H1 (cell line): ENCODE measurements at regions not wholly inside any gene's neighbourhood (a gene's known extent, or its start where the extent isn't known, plus 50 kb on each side); places are given as distances from the start of the nearest gene placed in this dataset.

ENCODE experiments used
- CTCF ChIA-PET: fragments of 300-600 bp; sonication (Branson Sonifier 250); formaldehyde crosslinking; loops from one replicate; lab custom pipeline; 2021; ENCODE audit not compliant: partially characterized antibody; lab: Charles Lee
- POLR2A ChIA-PET: fragments of 300-600 bp; sonication (Branson Sonifier 250); formaldehyde crosslinking; loops from one replicate; lab custom pipeline; 2021; ENCODE audit warnings: inconsistent platforms; ENCODE audit not compliant: partially characterized antibody; lab: Charles Lee
- DNase-seq, 2 experiments: peaks; one replicate each; pipeline versions ENCODE4 v3.0.0 to v3.0.0-alpha.2; 2010 to 2022; ENCODE audit warnings: low spot score in 2 of 2, low read depth in 1 of 2, mixed read lengths in 1 of 2
- FAIRE-seq: peaks from 2 replicates; lab custom pipeline; 2011; peaks lifted over from hg19 to GRCh38; lab: Jason Lieb, UNC
- H2AFZ ChIP-seq: 2 replicates; pipeline ENCODE4 v1.8.1; 2012; ENCODE audit warnings: low read length, inconsistent platforms
- H2AK5ac ChIP-seq: 2 replicates; pipeline ENCODE4 v1.6.1; 2013; ENCODE audit warnings: low read depth, low read length
- H2BK120ac ChIP-seq: replicated peaks from 2 replicates; pipeline ENCODE3; 2013; ENCODE audit warnings: low read depth, low read length, inconsistent platforms
- H2BK12ac ChIP-seq: 2 replicates; pipeline ENCODE4 v1.6.1; 2013; ENCODE audit warnings: low read depth, low read length
- H2BK15ac ChIP-seq: 2 replicates; pipeline ENCODE4 v1.6.1; 2013; ENCODE audit warnings: low read length
- H2BK20ac ChIP-seq: 2 replicates; pipeline ENCODE4 v1.6.1; 2013; ENCODE audit warnings: low read length
- H2BK5ac ChIP-seq: 2 replicates; pipeline ENCODE4 v1.6.1; 2013; ENCODE audit warnings: low read depth, low read length
- H3K14ac ChIP-seq: 2 replicates; pipeline ENCODE4 v1.6.1; 2013; ENCODE audit warnings: inconsistent platforms; ENCODE audit not compliant: insufficient read length
- H3K18ac ChIP-seq: 2 replicates; pipeline ENCODE4 v1.6.1; 2013; ENCODE audit warnings: low read length; ENCODE audit errors: extremely low read depth
- H3K23ac ChIP-seq: 2 replicates; pipeline ENCODE4 v1.6.1; 2013; ENCODE audit warnings: inconsistent platforms; ENCODE audit not compliant: insufficient read length
- H3K23me2 ChIP-seq: 2 replicates; pipeline ENCODE4 v1.6.1; 2013; ENCODE audit warnings: low read depth, low read length
- H3K27ac ChIP-seq: 2 replicates; pipeline ENCODE4 v1.6.1; 2011; ENCODE audit warnings: low read depth, low read length, inconsistent platforms
- H3K27me3 ChIP-seq, 4 experiments: replicated peaks in 1 of 4; 1 replicate in 1 of 4; 2 replicates in 3 of 4; pipeline versions ENCODE4 v1.6.1 to v1.8.1; 2011 to 2013; ENCODE audit warnings: low read length in 3 of 4, mild to moderate bottlenecking in 3 of 4, inconsistent platforms in 2 of 4, mixed read lengths in 2 of 4, moderate library complexity in 1 of 4; ENCODE audit not compliant: control insufficient read depth in 3 of 4, insufficient read depth in 3 of 4; ENCODE audit errors: extremely low read depth in 1 of 4
- H3K36me3 ChIP-seq, 4 experiments: 2 replicates each; pipeline versions ENCODE4 v1.6.1 to v1.8.1; 2011 to 2013; ENCODE audit warnings: mild to moderate bottlenecking in 4 of 4, low read length in 3 of 4, moderate library complexity in 2 of 4, control low read depth in 1 of 4, inconsistent platforms in 1 of 4; ENCODE audit not compliant: insufficient read depth in 4 of 4, control insufficient read depth in 2 of 4
- H3K4ac ChIP-seq: replicated peaks from 2 replicates; pipeline ENCODE3; 2013; ENCODE audit warnings: low read length, low read depth, mixed read lengths, inconsistent platforms; ENCODE audit not compliant: insufficient read length
- H3K4me1 ChIP-seq, 4 experiments: replicated peaks in 1 of 4; 1 replicate in 1 of 4; 2 replicates in 3 of 4; pipeline versions ENCODE4 v1.6.1 to v1.8.1; 2011 to 2013; ENCODE audit warnings: low read length in 3 of 4, inconsistent platforms in 2 of 4, mixed read lengths in 1 of 4; ENCODE audit not compliant: insufficient read depth in 4 of 4, control insufficient read depth in 3 of 4
- H3K4me2 ChIP-seq, 2 experiments: 2 replicates each; pipeline versions ENCODE4 v1.6.1 to v1.8.1; 2011 to 2013; ENCODE audit warnings: low read depth in 2 of 2, low read length in 2 of 2, control low read depth in 1 of 2, inconsistent platforms in 1 of 2, mild to moderate bottlenecking in 1 of 2; ENCODE audit not compliant: insufficient read depth in 1 of 2
- H3K4me3 ChIP-seq, 4 experiments: fragments of 200-600, 300-600 bp in 1 of 4; sonication (generic), shearing (Covaris generic), sonication (Bioruptor Twin) in 1 of 4; 2 replicates each; pipeline versions ENCODE4 v1.5.1 to v1.8.1; 2011 to 2016; ENCODE audit warnings: low read length in 4 of 4, low read depth in 3 of 4, control low read depth in 2 of 4, inconsistent platforms in 2 of 4, mild to moderate bottlenecking in 2 of 4, mixed read lengths in 1 of 4, moderate library complexity in 1 of 4; ENCODE audit not compliant: insufficient read depth in 2 of 4; ENCODE audit errors: extremely low read depth in 1 of 4
- H3K56ac ChIP-seq: replicated peaks from 2 replicates; pipeline ENCODE3; 2013; ENCODE audit warnings: low read depth, mild to moderate bottlenecking, mixed read lengths, low read length, inconsistent platforms; ENCODE audit not compliant: insufficient read length
- H3K79me1 ChIP-seq: 2 replicates; pipeline ENCODE4 v1.6.1; 2013; ENCODE audit warnings: low read depth, low read length, control low read depth
- H3K79me2 ChIP-seq, 2 experiments: 2 replicates each; pipeline versions ENCODE4 v1.6.1 to v1.8.1; 2012 to 2013; ENCODE audit warnings: low read length in 2 of 2, mild to moderate bottlenecking in 2 of 2, inconsistent platforms in 1 of 2; ENCODE audit not compliant: insufficient read depth in 2 of 2, control insufficient read depth in 1 of 2
- H3K9ac ChIP-seq, 4 experiments: replicated peaks in 1 of 4; 1 replicate in 1 of 4; 2 replicates in 3 of 4; pipeline versions ENCODE4 v1.6.1 to v1.8.1; 2011 to 2013; ENCODE audit warnings: low read depth in 3 of 4, low read length in 3 of 4, control low read depth in 2 of 4, mild to moderate bottlenecking in 2 of 4, moderate library complexity in 2 of 4, inconsistent platforms in 1 of 4; ENCODE audit errors: extremely low read depth in 1 of 4
- H3K9me3 ChIP-seq, 2 experiments: 2 replicates each; pipeline versions ENCODE4 v1.6.1 to v1.8.1; 2012 to 2013; ENCODE audit warnings: mild to moderate bottlenecking in 2 of 2, moderate library complexity in 2 of 2, control low read depth in 1 of 2, inconsistent platforms in 1 of 2, low read depth in 1 of 2, low read length in 1 of 2, mixed read lengths in 1 of 2; ENCODE audit not compliant: insufficient read depth in 2 of 2
- H4K20me1 ChIP-seq, 2 experiments: replicated peaks in 1 of 2; 2 replicates each; pipeline versions ENCODE3 to v1.8.1; 2011 to 2013; ENCODE audit warnings: inconsistent platforms in 2 of 2, low read length in 2 of 2, mild to moderate bottlenecking in 1 of 2; ENCODE audit not compliant: insufficient read depth in 2 of 2, control insufficient read depth in 1 of 2
- H4K5ac ChIP-seq: 2 replicates; pipeline ENCODE4 v1.6.1; 2013; ENCODE audit warnings: low read length, low read depth, mixed read lengths, inconsistent platforms; ENCODE audit not compliant: insufficient read length
- H4K8ac ChIP-seq: 2 replicates; pipeline ENCODE4 v1.8.0; 2013; ENCODE audit warnings: mild to moderate bottlenecking, moderate library complexity, low read length, inconsistent platforms; ENCODE audit not compliant: insufficient read depth; ENCODE audit errors: extremely low read depth
- H4K91ac ChIP-seq: replicated peaks from 2 replicates; pipeline ENCODE3; 2013; ENCODE audit warnings: low read length, mixed read lengths, inconsistent platforms; ENCODE audit not compliant: insufficient read length
- BRCA1 ChIP-seq: IDR thresholded peaks from 2 replicates; pipeline ENCODE4 v1.6.1; 2012; ENCODE audit warnings: low read depth, low read length, improper control_type of control experiment
- CHD1 ChIP-seq: IDR thresholded peaks from 2 replicates; pipeline ENCODE4 v1.6.1; 2012; ENCODE audit warnings: low read depth, low read length, improper control_type of control experiment
- EZH2 ChIP-seq: fragments of 200-600 bp; sonication (generic); IDR thresholded peaks from 2 replicates; pipeline ENCODE4 v1.7.1; 2012; ENCODE audit warnings: low read depth, mild to moderate bottlenecking, moderate library complexity, low read length, inconsistent platforms; ENCODE audit not compliant: severe bottlenecking
- HDAC2 ChIP-seq, 2 experiments: fragments of 300-600 bp in 1 of 2; sonication (generic) in 1 of 2; IDR thresholded peaks; 2 replicates each; pipeline ENCODE4 v1.6.1; 2011 to 2012; ENCODE audit warnings: low read depth in 2 of 2, low read length in 2 of 2, mild to moderate bottlenecking in 2 of 2, moderate library complexity in 2 of 2, borderline replicate concordance in 1 of 2, inconsistent platforms in 1 of 2
- JUN ChIP-seq: IDR thresholded peaks from 2 replicates; pipeline ENCODE4 v1.6.1; 2011; ENCODE audit warnings: low read depth, mild to moderate bottlenecking, improper control_type of control experiment, low read length
- JUND ChIP-seq: IDR thresholded peaks from 2 replicates; pipeline ENCODE4 v1.6.1; 2011; ENCODE audit warnings: mild to moderate bottlenecking, improper control_type of control experiment, low read length
- POLR2AphosphoS5 ChIP-seq: IDR thresholded peaks from 2 replicates; pipeline ENCODE4 v1.6.1; 2011; ENCODE audit warnings: low read depth, low read length
- POU5F1 ChIP-seq: IDR thresholded peaks from 2 replicates; pipeline ENCODE4 v1.6.1; 2011; ENCODE audit warnings: low read depth, mild to moderate bottlenecking, low read length, moderate library complexity
- RFX5 ChIP-seq: IDR thresholded peaks from 2 replicates; pipeline ENCODE4 v1.6.1; 2011; ENCODE audit warnings: low read depth, low read length, improper control_type of control experiment, borderline replicate concordance
- RXRA ChIP-seq: IDR thresholded peaks from 2 replicates; pipeline ENCODE4 v1.6.1; 2011; ENCODE audit warnings: low read depth, mild to moderate bottlenecking, low read length, moderate library complexity; ENCODE audit not compliant: insufficient read depth
- SP1 ChIP-seq: IDR thresholded peaks from 2 replicates; pipeline ENCODE4 v1.6.1; 2011; ENCODE audit warnings: low read depth, low read length
- WGBS, 2 experiments: shearing (Covaris generic) in 1 of 2; methylation state at CpG; one replicate each; pipeline versions ENCODE4 v1.1.6 to v1.1.7; 2013 to 2015; ENCODE audit warnings: low lambda C conversion rate in 2 of 2, mixed read lengths in 2 of 2, inconsistent platforms in 1 of 2, low coverage in 1 of 2, missing lambda C conversion rate in 1 of 2; ENCODE audit not compliant: insufficient replicate concordance in 2 of 2, insufficient coverage in 1 of 2, insufficient read length in 1 of 2; ENCODE audit errors: extremely low coverage in 1 of 2, missing lambda C conversion rate in 1 of 2; 5-methylcytosine and 5-hydroxymethylcytosine counted together
- TF ChIP-seq, protein P1 (sequence below): IDR thresholded peaks from 2 replicates; pipeline ENCODE4 v1.6.1; 2012; ENCODE audit warnings: low read length, inconsistent platforms

DNA sequence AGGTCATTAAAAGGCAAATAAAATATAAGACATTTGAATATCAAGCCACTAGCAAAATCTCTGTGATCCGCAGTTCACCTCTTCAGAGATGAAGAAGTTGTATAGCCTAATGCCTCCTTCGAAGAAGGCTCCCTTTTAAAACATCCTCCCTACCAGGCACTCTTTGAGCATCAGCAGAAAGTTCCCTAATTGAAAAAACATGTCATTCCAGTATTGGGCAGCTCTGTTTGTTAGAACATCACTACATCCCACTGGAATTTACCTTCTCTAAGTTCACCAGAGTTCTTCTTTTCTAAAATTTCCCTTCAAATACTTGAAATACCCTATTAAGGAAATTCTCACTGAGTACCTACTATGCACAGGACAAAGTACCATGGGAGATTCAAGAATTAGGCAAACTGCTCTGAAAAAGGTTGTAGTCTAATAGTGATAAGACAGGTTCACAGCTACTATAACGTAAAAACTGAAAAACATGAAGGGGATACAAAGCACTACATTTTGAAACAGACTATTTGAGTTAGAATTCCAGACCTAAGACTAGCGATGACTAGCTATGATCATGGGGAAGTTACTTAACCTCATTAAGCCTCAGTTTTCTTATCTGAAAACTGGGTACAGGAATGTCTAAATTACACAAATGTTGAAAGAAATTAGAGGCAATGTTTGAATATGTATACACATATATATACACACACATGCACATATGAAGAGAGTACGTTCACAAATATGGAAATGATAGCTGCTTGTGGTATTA is 128.7 kb downstream of the ELAPOR2 start:
- CTCF ChIA-PET = interaction anchor here (1.3 to 4.5 kb wide), 3 partner anchors 11 to 217 kb away, joined by 3 to 24 read pairs (median 4); no protein-coding TSS in a partner anchor
- TF ChIP-seq EZH2 (no peak), POLR2AphosphoS5 (no peak), CHD1 (no peak), RFX5 (no peak), HDAC2 (IDR thresholded peaks at IDR 0.05; ENCODE audit: borderline replicate concordance in 1 of 2, low read depth in 2 of 2, low read length in 2 of 2) (no peak), BRCA1 (no peak), SP1 (no peak), JUND (no peak), JUN (no peak), POU5F1 (no peak), RXRA (no peak)
- TF ChIP-seq, protein P1, sequence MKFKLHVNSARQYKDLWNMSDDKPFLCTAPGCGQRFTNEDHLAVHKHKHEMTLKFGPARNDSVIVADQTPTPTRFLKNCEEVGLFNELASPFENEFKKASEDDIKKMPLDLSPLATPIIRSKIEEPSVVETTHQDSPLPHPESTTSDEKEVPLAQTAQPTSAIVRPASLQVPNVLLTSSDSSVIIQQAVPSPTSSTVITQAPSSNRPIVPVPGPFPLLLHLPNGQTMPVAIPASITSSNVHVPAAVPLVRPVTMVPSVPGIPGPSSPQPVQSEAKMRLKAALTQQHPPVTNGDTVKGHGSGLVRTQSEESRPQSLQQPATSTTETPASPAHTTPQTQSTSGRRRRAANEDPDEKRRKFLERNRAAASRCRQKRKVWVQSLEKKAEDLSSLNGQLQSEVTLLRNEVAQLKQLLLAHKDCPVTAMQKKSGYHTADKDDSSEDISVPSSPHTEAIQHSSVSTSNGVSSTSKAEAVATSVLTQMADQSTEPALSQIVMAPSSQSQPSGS = no peak

More for the DNA sequence above, 128.7 kb downstream of the ELAPOR2 start:
- Histone ChIP-seq H3K23me2 (no peaks in the 10 kb centered on the region), H3K4me1 (no peaks in the 10 kb centered on the region), H2BK15ac (no peak overlapping the region), H3K4ac (no peak overlapping the region), H3K4me2 (no peak overlapping the region), H3K9me3 (no peaks in the 10 kb centered on the region), H3K79me2 (no peaks in the 10 kb centered on the region), H3K9ac (no peak overlapping the region), H2AK5ac (no peak overlapping the region), H2AFZ (no peak overlapping the region), H4K91ac (no peak overlapping the region), H2BK5ac (no peak overlapping the region), H3K27me3 (no peaks in the 10 kb centered on the region), H3K18ac (no peak overlapping the region), H3K14ac (no peak overlapping the region), H3K56ac (no peak overlapping the region), H4K20me1 (no peaks in the 10 kb centered on the region), H3K36me3 (peaks cover 0 to 18% (median 0%) of the 10 kb centered on the region in 4 experiments; a peak in 2 of 8 replicates), H2BK20ac (no peak overlapping the region), H3K4me3 (no peak overlapping the region), H4K5ac (no peak overlapping the region), H2BK12ac (no peak overlapping the region), H3K27ac (no peak overlapping the region), H3K79me1 (no peaks in the 10 kb centered on the region; the same call in 1 of the 2 replicates), H3K23ac (no peak overlapping the region), H2BK120ac (no peak overlapping the region), H4K8ac (no peak overlapping the region)
- DNase-seq (no peak), FAIRE-seq (no peak)
- 89% methylated on average over 5 of the region's 5 CpGs; no CpG with 5 or more reads in 1 of the 2 experiments for WGBS, 2 experiments
- POLR2A ChIA-PET = no interaction called here
